HG03457 (cell line): ENCODE measurements at regions not wholly inside any gene's neighbourhood (a gene's known extent, or its start where the extent isn't known, plus 50 kb on each side); places are given as distances from the start of the nearest gene placed in this dataset.
"Not testable (repeated sequence)": the region's sequence is repeated elsewhere in the genome, so short reads cannot be mapped to it uniquely, and the experiment has no call there.

Source experiments
- ATAC-seq: cut with Tn5 transposase; IDR thresholded peaks from one replicate; pipeline ENCODE4 v1.9.1; 2021; ENCODE audit warnings: moderate number of reproducible peaks; ENCODE audit not compliant: unreplicated experiment

GRCh38 chr16:87206646-87207451, 110.3 kb downstream of the C16orf95 start:
- ATAC-seq: no peak

DNA sequence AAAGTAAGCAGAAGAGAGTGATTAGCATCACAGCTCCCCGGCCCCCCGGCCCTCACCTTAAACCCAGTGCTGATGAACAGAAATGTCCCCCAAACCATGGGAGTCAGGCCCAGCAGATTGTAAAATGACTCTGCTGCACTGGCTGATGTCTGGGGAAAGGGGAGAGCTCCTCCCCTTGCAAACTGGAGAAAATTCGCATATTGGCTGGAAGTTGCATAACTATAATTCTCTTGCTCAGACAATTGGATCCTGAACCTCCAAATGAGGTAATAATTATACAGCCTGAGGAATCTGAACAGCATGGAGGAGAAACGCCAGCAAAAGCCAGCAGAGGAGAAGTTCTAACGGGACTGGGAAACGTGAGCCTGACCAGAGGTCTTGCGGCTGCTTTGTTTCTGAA, 109.7 kb downstream of the C16orf95 start:
- ATAC-seq: no peak

GRCh38 chr16:87207965-87208364, 109.2 kb downstream of the C16orf95 start:
- no peak for ATAC-seq

GRCh38 chr16:87208968-87209367, 108.2 kb downstream of the C16orf95 start:
- ATAC-seq: not testable (repeated sequence)

DNA sequence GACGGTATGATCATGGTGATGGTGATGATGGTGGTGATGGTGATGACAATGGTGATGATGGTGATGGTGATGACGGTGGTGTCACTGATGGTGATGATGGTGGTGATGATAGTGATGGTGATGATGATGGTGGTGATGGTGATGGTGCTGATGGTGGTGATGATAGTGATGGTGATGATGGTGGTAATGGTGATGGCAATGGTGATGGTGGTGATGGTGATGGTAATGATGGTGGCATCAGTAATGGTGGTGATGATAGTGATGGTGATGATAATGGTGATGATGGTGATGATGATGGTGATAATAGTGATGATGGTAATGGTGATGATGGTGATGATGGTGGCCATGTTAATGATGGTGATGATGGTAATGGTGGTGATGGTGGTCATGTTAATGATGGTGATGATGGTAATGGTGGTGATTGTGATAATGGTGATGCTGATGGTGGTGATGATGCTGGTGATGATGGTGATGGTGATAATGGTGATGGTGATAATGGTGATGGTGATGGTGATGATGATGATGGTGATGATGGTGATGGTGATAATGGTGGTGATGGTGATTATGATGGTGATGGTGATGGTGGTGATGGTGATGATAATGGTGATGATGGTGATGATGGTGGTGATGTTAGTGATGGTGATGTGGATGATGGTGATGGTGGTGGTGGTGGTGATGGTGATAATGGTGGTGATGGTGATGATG, 107.2 kb downstream of the C16orf95 start:
- no peak for ATAC-seq

- ATAC-seq: no peak
Measured at GRCh38 chr16:87210894-87211293, 106.3 kb downstream of the C16orf95 start.

DNA sequence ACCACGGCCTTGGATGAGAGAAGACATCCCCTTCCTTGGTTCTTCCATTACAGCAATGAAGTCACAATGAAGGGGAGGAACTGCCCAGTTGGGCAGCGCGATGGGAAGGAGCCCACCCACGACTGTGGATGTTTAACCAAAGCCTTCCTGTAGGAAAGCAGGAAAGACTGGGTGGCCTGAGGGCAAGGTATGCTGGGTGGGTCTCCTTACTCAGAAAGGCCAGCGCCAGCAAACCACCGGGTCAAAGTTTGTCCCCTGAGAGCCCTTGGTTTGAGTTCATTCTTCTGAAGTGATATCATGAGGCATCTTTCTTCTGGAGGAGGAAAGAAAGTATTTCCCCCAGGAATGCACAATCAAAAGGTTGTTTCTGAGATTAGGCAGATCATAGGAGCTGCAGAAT, 105.2 kb downstream of the C16orf95 start:
- ATAC-seq: no peak

DNA sequence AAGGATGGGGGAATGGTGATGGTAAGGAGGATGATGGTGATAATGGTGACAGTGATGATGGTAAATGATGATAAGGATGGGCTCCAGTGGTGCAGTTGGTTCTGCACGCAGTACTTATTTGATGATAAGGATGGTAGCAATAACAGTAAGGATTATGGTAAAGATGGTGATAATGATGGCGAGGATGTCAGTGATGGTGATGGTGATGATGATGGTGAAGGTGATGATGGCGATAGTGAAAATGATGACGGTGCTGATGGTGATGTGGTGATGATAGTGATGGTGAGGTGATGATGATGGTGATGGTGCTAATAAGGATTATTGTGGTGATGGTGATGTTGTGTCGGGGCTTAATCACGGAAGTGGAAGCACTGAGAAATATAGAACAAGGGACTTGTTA, 103.7 kb downstream of the C16orf95 start:
- ATAC-seq: no peak

DNA sequence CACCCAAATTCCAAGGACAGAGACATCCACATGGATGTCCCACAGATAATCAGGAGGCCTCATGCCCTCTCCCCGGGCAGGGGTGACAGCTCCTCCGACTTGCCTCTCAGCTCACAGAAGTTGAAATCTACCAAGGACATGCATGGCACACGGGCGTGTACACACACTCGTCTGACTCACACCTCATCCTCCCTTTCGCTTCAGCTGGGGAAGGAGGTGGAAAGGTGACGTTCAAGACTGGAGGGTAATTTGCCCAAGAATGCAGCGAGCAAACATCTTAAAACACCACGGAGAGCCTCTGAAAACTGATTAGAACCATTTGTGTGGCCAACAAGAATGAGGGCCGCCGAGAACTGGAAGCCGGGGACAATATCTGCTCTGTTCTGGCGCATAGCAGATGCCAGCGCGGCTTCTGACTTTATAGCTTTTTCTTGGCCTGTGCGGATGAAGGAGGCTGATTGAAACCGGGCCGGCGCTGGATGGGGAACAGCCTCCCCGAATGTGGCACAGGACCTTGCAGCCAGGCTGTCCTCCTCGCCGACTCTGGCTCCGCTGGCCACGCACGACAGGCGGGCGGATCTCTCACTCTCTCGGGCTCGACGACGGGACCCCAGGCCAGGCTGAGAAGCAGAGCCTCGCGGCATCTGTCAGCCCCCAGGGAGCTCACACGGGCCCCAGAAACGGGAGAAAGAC, 100.9 kb downstream of the C16orf95 start:
- ATAC-seq: no peak

- no peak for ATAC-seq
Measured at GRCh38 chr16:87216841-87217275, 100.3 kb downstream of the C16orf95 start.

GRCh38 chr16:87217802-87218201, 99.4 kb downstream of the C16orf95 start:
- ATAC-seq: not testable (repeated sequence)

DNA sequence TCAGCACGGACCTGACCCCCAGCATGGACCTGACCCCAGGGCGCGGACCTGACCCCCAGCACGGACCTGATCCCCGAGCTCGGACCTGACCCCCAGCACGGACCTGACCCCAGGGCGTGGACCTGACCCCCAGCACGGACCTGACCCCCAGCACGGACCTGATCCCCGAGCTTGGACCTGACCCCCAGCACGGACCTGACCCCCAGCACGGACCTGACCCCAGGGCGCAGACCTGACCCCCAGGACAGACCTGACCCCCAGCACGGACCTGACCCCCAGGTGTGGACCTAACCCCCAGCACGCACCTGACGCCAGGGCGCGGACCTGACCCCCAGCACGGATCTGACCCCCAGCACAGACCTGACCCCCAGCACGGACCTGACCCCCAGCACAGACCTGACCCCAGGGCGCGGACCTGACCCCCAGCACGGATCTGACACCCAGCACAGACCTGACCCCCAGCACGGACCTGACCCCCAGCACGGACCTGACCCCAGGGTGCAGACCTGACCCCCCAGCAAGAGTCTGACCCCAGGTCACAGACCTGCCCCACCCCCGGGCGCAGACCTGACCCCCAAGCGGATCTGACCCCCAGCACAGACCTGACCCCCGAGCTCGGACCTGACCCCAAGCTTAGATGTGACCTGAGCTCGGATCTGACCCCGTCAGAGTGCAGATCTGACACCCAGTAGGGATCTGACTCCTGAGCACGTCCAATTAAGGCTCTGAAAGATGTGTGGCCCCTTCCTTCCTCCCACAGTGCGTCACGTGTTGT, 98.7 kb downstream of the C16orf95 start:
- no peak for ATAC-seq

DNA sequence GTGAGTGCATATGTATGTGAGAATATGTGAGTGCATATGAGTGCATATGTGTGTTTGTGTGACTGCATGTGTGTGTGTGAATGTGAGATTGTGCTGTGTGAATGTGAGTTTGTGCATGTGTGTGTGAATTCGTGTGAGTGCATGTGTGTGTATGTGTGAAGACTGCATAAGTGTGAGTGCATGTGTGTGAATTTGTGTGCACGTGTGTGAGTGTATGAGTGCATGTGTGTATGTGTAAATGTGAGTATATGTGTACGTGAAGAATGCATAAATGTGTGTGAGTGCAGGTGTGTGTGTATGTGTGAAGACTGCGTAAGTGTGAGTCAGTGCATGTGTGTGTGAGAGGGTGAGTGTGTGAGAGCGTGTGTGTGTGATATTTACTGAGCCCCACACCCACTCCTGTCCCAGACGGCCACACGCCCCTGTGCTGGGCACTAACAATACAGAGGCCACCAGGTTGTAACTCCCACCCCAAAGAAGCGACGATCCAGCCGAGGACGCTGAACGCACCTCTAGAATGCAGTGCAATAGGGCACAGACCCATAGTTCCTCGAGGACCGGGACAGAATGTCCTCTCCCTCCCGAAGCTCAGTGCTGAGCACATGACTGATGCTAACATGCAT, 97.8 kb downstream of the C16orf95 start:
- no peak for ATAC-seq

- no peak for ATAC-seq
Measured at GRCh38 chr16:87221633-87222032, 95.6 kb downstream of the C16orf95 start.

GRCh38 chr16:87222335-87222734, 94.9 kb downstream of the C16orf95 start:
- ATAC-seq: no peak

- ATAC-seq: no peak
Measured at GRCh38 chr16:87223656-87224248, 93.4 kb downstream of the C16orf95 start.

DNA sequence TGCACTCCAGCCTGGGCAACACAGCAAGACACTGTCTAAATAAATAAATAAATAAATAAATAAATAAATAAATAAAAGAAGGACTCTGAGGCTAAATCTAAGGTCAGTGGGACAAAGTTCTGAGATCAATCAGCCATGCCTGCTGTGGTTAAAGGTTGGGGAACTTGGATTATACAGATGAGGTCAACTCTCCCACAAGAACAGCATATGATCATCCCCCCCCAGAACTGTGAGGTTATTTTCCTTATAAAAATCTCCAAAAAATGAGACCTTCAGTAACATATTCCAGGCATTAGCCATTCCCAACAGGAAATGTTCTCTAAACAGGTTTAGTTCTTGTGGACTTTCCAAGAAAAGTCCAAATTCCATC, 90.3 kb downstream of the C16orf95 start:
- no peak for ATAC-seq

DNA sequence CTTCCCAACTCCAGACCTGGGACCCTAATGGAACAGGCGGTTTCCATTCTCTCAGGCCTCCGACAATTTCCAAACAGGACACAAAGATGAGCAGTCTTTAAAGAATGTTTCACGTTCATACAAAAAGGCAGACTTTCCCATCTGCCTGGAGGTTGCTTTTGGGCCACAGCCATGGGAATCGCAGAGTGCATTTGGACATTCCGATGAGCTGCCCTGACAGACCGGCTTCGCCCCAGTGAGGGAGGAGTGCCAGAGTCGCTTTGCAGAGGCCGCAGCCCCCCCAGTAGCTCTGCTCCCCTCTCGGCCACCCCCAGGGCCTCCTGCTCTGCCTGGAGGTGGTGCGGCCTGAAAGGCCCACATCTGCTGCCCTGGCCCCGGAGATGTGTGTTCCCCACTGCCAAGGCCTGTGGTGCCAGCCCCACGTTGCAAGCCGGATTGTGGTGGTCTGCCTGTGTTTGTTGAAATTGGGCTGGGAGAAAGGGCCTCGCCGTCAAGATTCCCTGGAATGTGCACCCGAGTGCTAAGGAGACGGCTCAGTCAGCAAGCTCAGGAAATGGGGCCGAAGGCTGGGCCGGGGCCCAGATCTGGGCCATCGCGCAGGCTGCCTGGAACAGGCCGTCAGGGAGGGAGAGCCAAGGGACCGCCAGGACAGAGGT, 89.8 kb downstream of the C16orf95 start:
- no peak for ATAC-seq

- no peak for ATAC-seq
Measured at GRCh38 chr16:87228363-87228762, 88.8 kb downstream of the C16orf95 start.
